Sigmoid colon (tissue), 4 donors: ENCODE measurements at regions not wholly inside any gene's neighbourhood (a gene's known extent, or its start where the extent isn't known, plus 50 kb on each side); places are given as distances from the start of the nearest gene placed in this dataset.

ENCODE experiments used
- CTCF ChIP-seq, 4 experiments: fragments of 450-650 bp in 3 of 4; fragments of 200-600 bp in 1 of 4; IDR thresholded peaks; one replicate each; pipeline ENCODE4 v1.5.1; 2016 to 2019; ENCODE audit warnings: antibody characterized with exemption in 4 of 4, mild to moderate bottlenecking in 3 of 4, moderate library complexity in 2 of 4
- POLR2A ChIP-seq, 2 donors: fragments of 450-650 bp; IDR thresholded peaks; one replicate each; pipeline ENCODE4 v1.6.1; 2016; ENCODE audit warnings: antibody characterized with exemption in 2 of 2, mild to moderate bottlenecking in 2 of 2, moderate library complexity in 2 of 2
- POLR2AphosphoS5 ChIP-seq, 4 donors: sonication (generic); formaldehyde crosslinking; IDR thresholded peaks; one replicate each; pipeline ENCODE4 v1.6.1; 2017; ENCODE audit warnings: antibody characterized with exemption in 4 of 4

- TF ChIP-seq POLR2A (IDR thresholded peaks at IDR 0.05) (no peak), POLR2AphosphoS5 (IDR thresholded peaks at IDR 0.05) (no peak), CTCF (IDR thresholded peaks at IDR 0.05) (no peak)
These were observed 204.7 kb downstream of the BCAT1 start for GRCh38 chr12:24743941-24744793.
